K562 (cell line): ENCODE measurements at regions not wholly inside any gene's neighbourhood (a gene's known extent, or its start where the extent isn't known, plus 50 kb on each side); places are given as distances from the start of the nearest gene placed in this dataset.

ENCODE experiments used
- ATAC-seq: fragments of 200-7000 bp; cut with Tn5 transposase; 3 replicates; pipeline ENCODE4 v1.9.1; 2020; ENCODE audit warnings: moderate library complexity
- BruUV-seq: library from RNA; stranded (reverse); fragments of 400-500 nt; replicated peaks from 2 replicates; lab custom pipeline; 2021; lab: Mats Ljungman, UMichigan
- CTCF ChIA-PET: fragments of 300-600 bp; formaldehyde crosslinking; extraction: SDS; loops from one replicate; lab custom pipeline; 2021; ENCODE audit warnings: low intra/inter-chr PET ratio; lab: Yijun Ruan, JAX
- POLR2A ChIA-PET: fragments of 300-600, 350-650 bp; sonication (Branson Sonifier 250); formaldehyde crosslinking; extraction: SDS; loops from one replicate; lab custom pipeline; 2021; ENCODE audit warnings: antibody characterized with exemption, inconsistent platforms; lab: Yijun Ruan, JAX
- DNase-seq, 4 experiments: peaks; one replicate each; pipeline versions ENCODE4 v3.0.0 to v3.0.0-alpha.2; 2011 to 2018; ENCODE audit warnings: low spot score in 3 of 4, mixed read lengths in 3 of 4; ENCODE audit errors: extremely low read depth in 1 of 4
- FAIRE-seq: peaks from 2 replicates; lab custom pipeline; 2011; peaks lifted over from hg19 to GRCh38; lab: Jason Lieb, UNC
- H2AFZ ChIP-seq: 2 replicates; pipeline ENCODE4 v1.6.0; 2011; ENCODE audit warnings: low read depth, low read length, control low read depth, inconsistent platforms
- H3K27ac ChIP-seq: fragments of 200-600 bp; 3 replicates; pipeline ENCODE4 v1.8.0; 2011; ENCODE audit warnings: low read depth, mild to moderate bottlenecking, control low read depth, inconsistent platforms, low read length, moderate library complexity, mixed read lengths; ENCODE audit errors: extremely low read depth
- H3K27me3 ChIP-seq, 2 experiments: fragments of 300-600 bp in 1 of 2; 2 replicates in 1 of 2; 3 replicates in 1 of 2; pipeline versions ENCODE4 v1.6.0 to v1.8.0; 2011; ENCODE audit warnings: inconsistent platforms in 2 of 2, low read length in 2 of 2, mild to moderate bottlenecking in 1 of 2, mixed read lengths in 1 of 2, moderate library complexity in 1 of 2; ENCODE audit not compliant: control insufficient read depth in 2 of 2, insufficient read depth in 2 of 2
- H3K36me3 ChIP-seq: fragments of 300-600 bp; 3 replicates; pipeline ENCODE4 v1.8.0; 2011; ENCODE audit warnings: mild to moderate bottlenecking, low read length, inconsistent platforms; ENCODE audit not compliant: control insufficient read depth, insufficient read depth
- H3K4me1 ChIP-seq, 2 experiments: fragments of 200-600 bp in 1 of 2; replicated peaks in 1 of 2; 2 replicates in 1 of 2; 3 replicates in 1 of 2; pipeline versions ENCODE4 v1.5.1 to v1.8.0; 2011; ENCODE audit warnings: inconsistent platforms in 2 of 2, low read length in 2 of 2, mild to moderate bottlenecking in 1 of 2, mixed read lengths in 1 of 2, moderate library complexity in 1 of 2; ENCODE audit not compliant: control insufficient read depth in 2 of 2, insufficient read depth in 2 of 2
- H3K4me2 ChIP-seq: 2 replicates; pipeline ENCODE4 v1.6.1; 2011; ENCODE audit warnings: low read length, control low read depth, inconsistent platforms, mixed read lengths; ENCODE audit not compliant: insufficient read depth
- H3K4me3 ChIP-seq: fragments of 200-600 bp; sonication (generic), shearing (Covaris generic); 2 replicates; pipeline ENCODE4 v1.5.1; 2016; ENCODE audit warnings: control low read depth, inconsistent platforms
- H3K79me2 ChIP-seq: fragments of 200-600 bp; 3 replicates; pipeline ENCODE4 v1.8.0; 2011; ENCODE audit warnings: low read length, inconsistent platforms; ENCODE audit not compliant: control insufficient read depth, insufficient read depth
- H3K9ac ChIP-seq, 2 experiments: 2 replicates each; pipeline versions ENCODE4 v1.6.0 to v1.6.1; 2011; ENCODE audit warnings: low read depth in 2 of 2, low read length in 2 of 2, control low read depth in 1 of 2, inconsistent platforms in 1 of 2, mild to moderate bottlenecking in 1 of 2, mixed read lengths in 1 of 2; ENCODE audit not compliant: insufficient read depth in 1 of 2
- H3K9me1 ChIP-seq: one replicate; pipeline ENCODE4 v1.6.0; 2011; ENCODE audit warnings: inconsistent platforms, mild to moderate bottlenecking, low read length, moderate library complexity; ENCODE audit not compliant: control insufficient read depth, insufficient read depth
- H3K9me3 ChIP-seq: replicated peaks from 2 replicates; pipeline ENCODE4 v1.5.1; 2011; ENCODE audit warnings: low read depth, low read length, inconsistent platforms; ENCODE audit not compliant: control insufficient read depth, insufficient read depth
- H4K20me1 ChIP-seq: replicated peaks from 2 replicates; pipeline ENCODE4 v1.6.1; 2011; ENCODE audit warnings: low read length, inconsistent platforms, mixed read lengths; ENCODE audit not compliant: control insufficient read depth, insufficient read depth
- CREB5 ChIP-seq: fragments of 250-450 bp; sonication (Bioruptor Pico); IDR thresholded peaks from 2 replicates; pipeline ENCODE4 v1.5.0; 2020; ENCODE audit warnings: mild to moderate bottlenecking
- CREM ChIP-seq: IDR thresholded peaks from 2 replicates; pipeline ENCODE4 v1.6.1; 2014; ENCODE audit warnings: antibody characterized with exemption, low read depth
- HLTF ChIP-seq: fragments of 450-650 bp; IDR thresholded peaks from 2 replicates; pipeline ENCODE4 v1.6.1; 2016
- HNRNPK ChIP-seq: fragments of 200-400 bp; formaldehyde crosslinking; IDR thresholded peaks from one replicate; pipeline ENCODE4 v1.6.1; 2018; ENCODE audit warnings: mild to moderate bottlenecking, low read depth, low read length; ENCODE audit not compliant: poor library complexity, severe bottlenecking
- NFE2L1 ChIP-seq: fragments of 450-650 bp; IDR thresholded peaks from 2 replicates; pipeline ENCODE4 v1.6.1; 2016; ENCODE audit warnings: missing genetic modification characterization, low read depth, mild to moderate bottlenecking, missing compliant biosample characterization, moderate library complexity, borderline replicate concordance
- NFIC ChIP-seq: fragments of 450-650 bp; IDR thresholded peaks from 2 replicates; pipeline ENCODE4 v1.6.1; 2017; ENCODE audit warnings: mild to moderate bottlenecking, inconsistent platforms
- PYGO2 ChIP-seq: fragments of 450-650 bp; IDR thresholded peaks from 2 replicates; pipeline ENCODE4 v1.6.1; 2016; ENCODE audit warnings: mild to moderate bottlenecking, missing genetic modification characterization, moderate library complexity, missing compliant biosample characterization
- SETDB1 ChIP-seq: IDR thresholded peaks from one replicate; pipeline ENCODE4 v1.6.1; 2012; ENCODE audit warnings: low read length, control low read depth, inconsistent platforms
- SNRNP70 ChIP-seq: fragments of 200-400 bp; formaldehyde crosslinking; optimal IDR thresholded peaks from 2 replicates; pipeline ENCODE3; 2017; ENCODE audit warnings: low read depth, low read length
- SRSF1 ChIP-seq: fragments of 200-400 bp; formaldehyde crosslinking; IDR thresholded peaks from 2 replicates; pipeline ENCODE4 v1.6.1; 2017; ENCODE audit warnings: mild to moderate bottlenecking, low read depth, low read length, moderate library complexity
- TEAD1 ChIP-seq, 2 experiments: fragments of 450-650 bp in 1 of 2; sonication (generic) in 1 of 2; formaldehyde crosslinking; IDR thresholded peaks; 2 replicates each; pipeline versions ENCODE4 v1.4.0 to v1.8.0; 2020 to 2022; ENCODE audit warnings: mild to moderate bottlenecking in 2 of 2, missing genetic modification reagents in 1 of 2
- ZBED1 ChIP-seq: IDR thresholded peaks from 2 replicates; pipeline ENCODE4 v1.6.1; 2014
- ZNF184 ChIP-seq: sonication (generic); formaldehyde crosslinking; IDR thresholded peaks from 2 replicates; pipeline ENCODE4 v1.5.0; 2020; ENCODE audit warnings: missing genetic modification reagents
- ZNF217 ChIP-seq: sonication (generic); formaldehyde crosslinking; IDR thresholded peaks from 2 replicates; pipeline ENCODE4 v1.8.0; 2022; ENCODE audit warnings: mild to moderate bottlenecking, missing genetic modification reagents
- WGBS: fragments of 100-300 bp; shearing (Covaris generic); methylation state at CpG from one replicate; pipeline ENCODE4 v1.1.6; 2016; ENCODE audit warnings: low coverage, mixed read lengths; ENCODE audit not compliant: insufficient coverage; ENCODE audit errors: missing lambda C conversion rate; 5-methylcytosine and 5-hydroxymethylcytosine counted together
- in situ Hi-C: fragments of 300-500 bp; cut with MboI; formaldehyde crosslinking; loops from 4 replicates; pipeline ENCODE4 v1.15.0; 2018; ENCODE audit warnings: inconsistent platforms, mixed read lengths
- intact Hi-C: fragments of 100-400 bp; cut with micrococcal nuclease; formaldehyde crosslinking; loops from 2 replicates; pipeline ENCODE4 v1.14.2; 2022
- TF ChIP-seq, protein P1 (sequence below): fragments of 450-650 bp; IDR thresholded peaks from 2 replicates; pipeline ENCODE4 v1.6.1; 2016

DNA sequence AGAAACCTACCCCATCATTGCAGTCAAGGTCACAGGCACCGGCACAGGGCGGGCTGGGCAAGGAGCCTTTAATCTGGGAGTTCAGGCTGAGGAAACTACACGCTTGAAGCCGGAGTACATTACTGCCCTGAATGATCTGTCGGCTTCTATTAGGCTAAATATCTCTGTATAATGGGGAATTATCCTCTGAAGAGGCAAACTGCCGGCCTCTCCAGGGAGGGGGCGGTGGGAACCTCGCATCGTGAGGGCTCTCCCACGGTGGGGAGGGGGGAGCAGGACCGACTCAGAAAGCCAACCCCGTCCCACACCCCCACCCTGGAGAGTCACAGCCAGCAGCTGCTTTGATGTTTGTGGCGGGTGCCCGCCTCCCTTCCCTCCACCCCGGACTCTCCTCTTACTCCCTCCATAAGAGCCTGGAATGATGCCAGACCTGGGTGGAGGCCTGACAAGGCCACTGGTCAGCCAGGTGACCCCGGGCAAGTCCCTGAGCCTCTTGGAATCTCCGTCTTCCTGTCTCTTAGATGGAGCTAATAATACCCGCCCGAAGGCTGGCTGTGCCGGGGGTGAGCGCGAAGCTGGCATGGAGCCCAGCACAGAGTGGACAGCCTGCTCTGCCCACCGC, 63.4 kb upstream of the LINGO1 start:
- Histone ChIP-seq H3K4me3 (no peak overlapping the region), H3K9me3 (no peaks in the 10 kb centered on the region; the same call in 1 of the 2 replicates), H3K4me2 (no peak overlapping the region), H3K27ac (no peak overlapping the region), H4K20me1 (no peaks in the 10 kb centered on the region), H3K36me3 (no peaks in the 10 kb centered on the region), H3K9me1 (no peaks in the 10 kb centered on the region), H2AFZ (no peak overlapping the region), H3K9ac (no peak overlapping the region), H3K27me3 (peaks cover 22 to 49% of the 10 kb centered on the region in 2 experiments; a peak in 4 of 5 replicates), H3K4me1 (peaks cover 0 to 13% of the 10 kb centered on the region in 2 experiments; a peak in 1 of 5 replicates), H3K79me2 (no peaks in the 10 kb centered on the region)
- ChIA-PET CTCF (no interaction called here), POLR2A (no interaction called here)
- TF ChIP-seq ZNF184 (no peak), NFIC (peak; percentile 34; the same call in 1 of the 2 replicates)
- no peak for ATAC-seq
- BruUV-seq = no TSS peak
- no peak for FAIRE-seq
- intact Hi-C loops = no loop called here
- WGBS = 5% methylated on average over 19 of the region's 23 CpGs
- in situ Hi-C loops = no loop called here
- no peak for DNase-seq

GRCh38 chr15:77695548-77695947, 62.8 kb upstream of the LINGO1 start:
- ChIA-PET CTCF (no interaction called here), POLR2A (no interaction called here)
- in situ Hi-C loops = no loop called here

More at GRCh38 chr15:77695548-77695947, 62.8 kb upstream of the LINGO1 start:
- no peak for DNase-seq
- Histone ChIP-seq H3K27me3 (peaks cover 22 to 54% of the 10 kb centered on the region in 2 experiments; a peak in 4 of 5 replicates), H3K27ac (no peak overlapping the region), H3K4me3 (no peak overlapping the region), H3K9me1 (no peaks in the 10 kb centered on the region), H3K9ac (no peak overlapping the region; a peak in 1 of 4 replicates), H4K20me1 (no peaks in the 10 kb centered on the region), H3K4me1 (peaks cover 0 to 13% of the 10 kb centered on the region in 2 experiments; a peak in 1 of 5 replicates), H3K4me2 (no peak overlapping the region), H2AFZ (no peak overlapping the region), H3K79me2 (no peaks in the 10 kb centered on the region), H3K36me3 (no peaks in the 10 kb centered on the region), H3K9me3 (no peaks in the 10 kb centered on the region; the same call in 1 of the 2 replicates)
- BruUV-seq = no TSS peak
- intact Hi-C loops = no loop called here
- TF ChIP-seq HLTF = no peak
- TF ChIP-seq PYGO2 (tag) = no peak
- no peak for TF ChIP-seq CREB5 (CRISPR knock-in tag)
- TF ChIP-seq SRSF1 = no peak
- no peak for TF ChIP-seq ZNF217 (CRISPR knock-in tag)
- TF ChIP-seq NFE2L1 (tag) = no peak
- no peak for TF ChIP-seq ZBED1
- TF ChIP-seq SETDB1 = no peak
- TF ChIP-seq, protein P1, sequence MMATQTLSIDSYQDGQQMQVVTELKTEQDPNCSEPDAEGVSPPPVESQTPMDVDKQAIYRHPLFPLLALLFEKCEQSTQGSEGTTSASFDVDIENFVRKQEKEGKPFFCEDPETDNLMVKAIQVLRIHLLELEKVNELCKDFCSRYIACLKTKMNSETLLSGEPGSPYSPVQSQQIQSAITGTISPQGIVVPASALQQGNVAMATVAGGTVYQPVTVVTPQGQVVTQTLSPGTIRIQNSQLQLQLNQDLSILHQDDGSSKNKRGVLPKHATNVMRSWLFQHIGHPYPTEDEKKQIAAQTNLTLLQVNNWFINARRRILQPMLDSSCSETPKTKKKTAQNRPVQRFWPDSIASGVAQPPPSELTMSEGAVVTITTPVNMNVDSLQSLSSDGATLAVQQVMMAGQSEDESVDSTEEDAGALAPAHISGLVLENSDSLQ = no peak
- no peak for TF ChIP-seq SNRNP70
- no peak for TF ChIP-seq TEAD1 (CRISPR knock-in tag; IDR thresholded peaks at IDR 0.05)
- no peak for TF ChIP-seq CREM
- no peak for TF ChIP-seq HNRNPK
- 0% methylated on average over 3 of the region's 6 CpGs for WGBS
- no peak for ATAC-seq
- FAIRE-seq = no peak
